BJ (cell line): ENCODE measurements at regions not wholly inside any gene's neighbourhood (a gene's known extent, or its start where the extent isn't known, plus 50 kb on each side); places are given as distances from the start of the nearest gene placed in this dataset.

ENCODE experiments used
- CTCF ChIA-PET: fragments of 350-600 bp; formaldehyde crosslinking; extraction: SDS; loops from one replicate; lab custom pipeline; 2021; ENCODE audit warnings: antibody characterized with exemption, inconsistent platforms; lab: Yijun Ruan, JAX
- POLR2A ChIA-PET: fragments of 300-600 bp; sonication (Branson Sonifier 250); formaldehyde crosslinking; extraction: SDS; loops from one replicate; lab custom pipeline; 2021; ENCODE audit warnings: antibody characterized with exemption; lab: Charles Lee
- DNase-seq: peaks from one replicate; pipeline ENCODE4 v3.0.0-alpha.2; 2011; ENCODE audit warnings: low read depth
- H3K27me3 ChIP-seq: 2 replicates; pipeline ENCODE4 v1.6.0; 2011; ENCODE audit warnings: low read length; ENCODE audit not compliant: control insufficient read depth, insufficient read depth
- H3K36me3 ChIP-seq: 2 replicates; pipeline ENCODE4 v1.5.1; 2011; ENCODE audit warnings: low read length; ENCODE audit not compliant: control insufficient read depth, insufficient read depth
- H3K4me3 ChIP-seq: 2 replicates; pipeline ENCODE4 v1.5.1; 2011; ENCODE audit warnings: low read depth, mild to moderate bottlenecking, control low read depth, low read length
- CTCF ChIP-seq: IDR thresholded peaks from 2 replicates; pipeline ENCODE4 v1.5.1; 2011; ENCODE audit warnings: low read depth, mild to moderate bottlenecking, control low read depth, inconsistent platforms, low read length, moderate library complexity; ENCODE audit not compliant: insufficient read depth

GRCh38 chr9:99392986-99393385, 170.9 kb downstream of the SEC61B start:
- Histone ChIP-seq H3K36me3 (no peaks in the 10 kb centered on the region), H3K4me3 (no peak overlapping the region), H3K27me3 (no peaks in the 10 kb centered on the region)
- DNase-seq = no peak
- POLR2A ChIA-PET = no interaction called here
- CTCF ChIA-PET = no interaction called here
- TF ChIP-seq CTCF = no peak

GRCh38 chr9:99393993-99394392, 171.9 kb downstream of the SEC61B start:
- no peaks in the 10 kb centered on the region for H3K36me3 ChIP-seq
- POLR2A ChIA-PET = no interaction called here
- CTCF ChIA-PET = no interaction called here
- no peak for DNase-seq
- no peak overlapping the region for H3K4me3 ChIP-seq
- no peak for TF ChIP-seq CTCF
- no peaks in the 10 kb centered on the region for H3K27me3 ChIP-seq

- ChIA-PET POLR2A (no interaction called here), CTCF (no interaction called here)
- Histone ChIP-seq H3K36me3 (no peaks in the 10 kb centered on the region), H3K27me3 (no peaks in the 10 kb centered on the region), H3K4me3 (no peak overlapping the region)
- TF ChIP-seq CTCF = no peak
- no peak for DNase-seq
These were observed 176.2 kb downstream of the SEC61B start for GRCh38 chr9:99398241-99398640.

- TF ChIP-seq CTCF = no peak
- POLR2A ChIA-PET = no interaction called here
- Histone ChIP-seq H3K27me3 (no peaks in the 10 kb centered on the region), H3K4me3 (no peak overlapping the region), H3K36me3 (no peaks in the 10 kb centered on the region)
- DNase-seq = no peak
- CTCF ChIA-PET = interaction anchor here (0.5 to 1.6 kb wide), 2 partner anchors 13 to 1195 kb away, joined by 3 read pairs; no protein-coding TSS in a partner anchor
These were observed 177.4 kb downstream of the SEC61B start for GRCh38 chr9:99399474-99399873.

- Histone ChIP-seq H3K4me3 (no peak overlapping the region), H3K27me3 (no peaks in the 10 kb centered on the region), H3K36me3 (no peaks in the 10 kb centered on the region)
- DNase-seq = no peak
- TF ChIP-seq CTCF = no peak
- ChIA-PET CTCF (interaction anchor here (1.6 kb wide), 1 partner anchor 14 kb away, joined by 3 read pairs; no protein-coding TSS in a partner anchor), POLR2A (no interaction called here)
These were observed 178.2 kb downstream of the SEC61B start for GRCh38 chr9:99400184-99400731.
